CD14-positive monocyte (primary cell): ENCODE measurements at regions not wholly inside any gene's neighbourhood (a gene's known extent, or its start where the extent isn't known, plus 50 kb on each side); places are given as distances from the start of the nearest gene placed in this dataset.

Source experiments
- DNase-seq, 3 donors: peaks; one replicate each; pipeline ENCODE4 v3.0.0-alpha.2; 2011 to 2022
- H2AFZ ChIP-seq: 2 replicates; pipeline ENCODE4 v1.6.0; 2012; ENCODE audit warnings: mild to moderate bottlenecking, low read depth, low read length, inconsistent platforms; ENCODE audit not compliant: insufficient read depth, poor library complexity, severe bottlenecking
- H3K27ac ChIP-seq, 2 donors: 1 replicate in 1 of 2; 2 replicates in 1 of 2; pipeline ENCODE4 v1.5.1; 2012 to 2013; ENCODE audit warnings: low read length in 2 of 2, control low read depth in 1 of 2, inconsistent platforms in 1 of 2, low read depth in 1 of 2, mild to moderate bottlenecking in 1 of 2
- H3K27me3 ChIP-seq, 2 donors: one replicate each; pipeline versions ENCODE4 v1.6.0 to v1.6.1; 2011 to 2013; ENCODE audit warnings: low read length in 2 of 2; ENCODE audit not compliant: control insufficient read depth in 2 of 2, insufficient read depth in 2 of 2
- H3K36me3 ChIP-seq, 2 donors: replicated peaks in 1 of 2; 1 replicate in 1 of 2; 2 replicates in 1 of 2; pipeline versions ENCODE4 v1.5.1 to v1.6.1; 2012 to 2013; ENCODE audit warnings: low read length in 2 of 2, control low read depth in 1 of 2, inconsistent platforms in 1 of 2, mild to moderate bottlenecking in 1 of 2; ENCODE audit not compliant: insufficient read depth in 2 of 2, control insufficient read depth in 1 of 2
- H3K4me1 ChIP-seq, 2 donors: 1 replicate in 1 of 2; 2 replicates in 1 of 2; pipeline versions ENCODE4 v1.5.1 to v1.6.1; 2012 to 2013; ENCODE audit warnings: low read length in 2 of 2, control low read depth in 1 of 2, inconsistent platforms in 1 of 2, mild to moderate bottlenecking in 1 of 2, moderate library complexity in 1 of 2; ENCODE audit not compliant: insufficient read depth in 2 of 2, control insufficient read depth in 1 of 2
- H3K4me2 ChIP-seq: replicated peaks from 2 replicates; pipeline ENCODE3; 2012; ENCODE audit warnings: low read length, moderate library complexity, mild to moderate bottlenecking; ENCODE audit not compliant: poor library complexity, severe bottlenecking; ENCODE audit errors: extremely low read depth
- H3K4me3 ChIP-seq, 3 experiments: fragments of 200-600 bp in 1 of 3; sonication (generic) in 1 of 3; replicated peaks in 1 of 3; 1 replicate in 2 of 3; 2 replicates in 1 of 3; pipeline ENCODE4 v1.5.1; 2011 to 2013; ENCODE audit warnings: low read length in 3 of 3, mild to moderate bottlenecking in 3 of 3, control low read depth in 2 of 3, low read depth in 2 of 3, inconsistent platforms in 1 of 3, moderate library complexity in 1 of 3
- H3K79me2 ChIP-seq: 2 replicates; pipeline ENCODE4 v1.6.0; 2012; ENCODE audit warnings: mild to moderate bottlenecking, control low read depth, inconsistent platforms, low read length, moderate library complexity; ENCODE audit not compliant: insufficient read depth
- H3K9ac ChIP-seq: 2 replicates; pipeline ENCODE4 v1.6.0; 2017; ENCODE audit warnings: low read length, mild to moderate bottlenecking; ENCODE audit not compliant: insufficient read depth, poor library complexity, severe bottlenecking
- H3K9me3 ChIP-seq, 2 donors: replicated peaks in 1 of 2; 1 replicate in 1 of 2; 2 replicates in 1 of 2; pipeline versions ENCODE4 v1.5.1 to v1.6.1; 2012 to 2013; ENCODE audit warnings: low read length in 2 of 2, control low read depth in 1 of 2; ENCODE audit not compliant: control insufficient read depth in 1 of 2, insufficient read depth in 1 of 2
- H4K20me1 ChIP-seq: 2 replicates; pipeline ENCODE4 v1.6.0; 2012; ENCODE audit warnings: mild to moderate bottlenecking, low read length, control low read depth, moderate library complexity; ENCODE audit not compliant: insufficient read depth
- H3K27ac Mint-ChIP-seq, 7 donors: one replicate each; pipeline ENCODE4 v1.8.0; 2020; ENCODE audit warnings: mild to moderate bottlenecking in 7 of 7, mixed read lengths in 7 of 7, moderate library complexity in 6 of 7, inconsistent platforms in 2 of 7
- H3K27me3 Mint-ChIP-seq, 3 donors: one replicate each; pipeline ENCODE4 v1.8.0; 2021 to 2022; ENCODE audit warnings: low read depth in 3 of 3, mild to moderate bottlenecking in 3 of 3, mixed read lengths in 3 of 3, moderate library complexity in 3 of 3, inconsistent platforms in 1 of 3
- H3K36me3 Mint-ChIP-seq, 2 donors: one replicate each; pipeline ENCODE4 v1.8.0; 2020; ENCODE audit warnings: mixed read lengths in 2 of 2, inconsistent platforms in 1 of 2, mild to moderate bottlenecking in 1 of 2
- H3K4me1 Mint-ChIP-seq: one replicate; pipeline ENCODE4 v1.8.0; 2020; ENCODE audit warnings: mild to moderate bottlenecking, mixed read lengths
- H3K4me3 Mint-ChIP-seq, 2 donors: one replicate each; pipeline ENCODE4 v1.8.0; 2020; ENCODE audit warnings: mild to moderate bottlenecking in 2 of 2, mixed read lengths in 2 of 2, moderate library complexity in 1 of 2
- H3K9me3 Mint-ChIP-seq, 7 donors: one replicate each; pipeline ENCODE4 v1.8.0; 2020 to 2022; ENCODE audit warnings: mixed read lengths in 7 of 7, mild to moderate bottlenecking in 6 of 7, moderate library complexity in 6 of 7, inconsistent platforms in 2 of 7
- CTCF ChIP-seq: fragments of 200-600 bp; IDR thresholded peaks from one replicate; pipeline ENCODE4 v1.8.0; 2022; ENCODE audit warnings: antibody characterized with exemption, mild to moderate bottlenecking
- WGBS: methylation state at CpG from one replicate; pipeline ENCODE4 v1.1.5; 2013; ENCODE audit warnings: missing lambda C conversion rate; ENCODE audit not compliant: insufficient coverage; 5-methylcytosine and 5-hydroxymethylcytosine counted together
- intact Hi-C, 2 donors: fragments of 100-400 bp; cut with micrococcal nuclease; formaldehyde crosslinking; loops; one replicate each; pipeline versions ENCODE4 v1.15.0 to v1.15.1; 2023

- no CpG with 5 or more reads among the region's 1 CpG for WGBS
- Histone ChIP-seq H3K9ac (peak overlapping the region; percentile 32), H3K27me3 (no peaks in the 10 kb centered on the region), H3K4me2 (peak overlapping the region; percentile 41), H3K4me3 (peak overlapping the region in 1 of 3 experiments; percentile 40), H4K20me1 (no peaks in the 10 kb centered on the region), H3K79me2 (no peaks in the 10 kb centered on the region), H3K27ac (peak overlapping the region; percentile 35 to 91), H3K4me1 (peaks cover 24% of the 10 kb centered on the region in 2 donors), H3K9me3 (peaks cover 12 to 15% of the 10 kb centered on the region in 2 donors), H3K36me3 (no peaks in the 10 kb centered on the region), H2AFZ (no peak overlapping the region)
- peak; percentile 61 to 86 (median 84) for DNase-seq
- peak overlapping the region; percentile 89 to 95 (median 93) for H3K27ac Mint-ChIP-seq
- peaks cover 11 to 19% (median 15%) of the 10 kb centered on the region in 7 donors for H3K9me3 Mint-ChIP-seq
- H3K36me3 Mint-ChIP-seq: peaks cover 0 to 4% of the 10 kb centered on the region in 2 donors
- peak overlapping the region in 1 of 2 donors; percentile 57 for H3K4me3 Mint-ChIP-seq
- no peak for TF ChIP-seq CTCF
- peaks cover 0 to 3% (median 2%) of the 10 kb centered on the region in 3 donors for H3K27me3 Mint-ChIP-seq
- H3K4me1 Mint-ChIP-seq: peaks cover 24% of the 10 kb centered on the region
- intact Hi-C loops: no loop called here
Observed at GRCh38 chr17:27216836-27217235, 77.1 kb upstream of the WSB1 start.

- Histone ChIP-seq H4K20me1 (no peaks in the 10 kb centered on the region), H3K9ac (no peak overlapping the region), H2AFZ (no peak overlapping the region), H3K4me3 (no peak overlapping the region), H3K79me2 (no peaks in the 10 kb centered on the region), H3K4me2 (peak overlapping the region; percentile 41), H3K27me3 (no peaks in the 10 kb centered on the region), H3K4me1 (peaks cover 24% of the 10 kb centered on the region in 2 donors), H3K9me3 (peaks cover 12 to 15% of the 10 kb centered on the region in 2 donors), H3K36me3 (no peaks in the 10 kb centered on the region), H3K27ac (peak overlapping the region; percentile 44 to 91)
- Mint-ChIP-seq H3K9me3 (peaks cover 11 to 19% (median 15%) of the 10 kb centered on the region in 7 donors), H3K4me3 (peak overlapping the region in 1 of 2 donors; percentile 10), H3K27me3 (peaks cover 0 to 6% (median 2%) of the 10 kb centered on the region in 3 donors), H3K36me3 (peaks cover 0 to 4% of the 10 kb centered on the region in 2 donors), H3K4me1 (peaks cover 27% of the 10 kb centered on the region), H3K27ac (peak overlapping the region; percentile 89 to 95 (median 93))
- 100% methylated on average over 2 of the region's 5 CpGs for WGBS
- intact Hi-C loops: no loop called here
- TF ChIP-seq CTCF: no peak
- peak; percentile 80 to 96 (median 84) for DNase-seq
Observed at GRCh38 chr17:27217631-27218030, 76.3 kb upstream of the WSB1 start.
